ENCODE measurements at regions not wholly inside any gene's neighbourhood (a gene's known extent, or its start where the extent isn't known, plus 50 kb on each side); places are given as distances from the start of the nearest gene placed in this dataset.

GRCh38 chr2:67616749-67617148 is 219.6 kb downstream of the ETAA1 start:
- TF ChIP-seq BACH2 (CRISPR knock-in tag; IDR thresholded peaks at IDR 0.05; ENCODE audit: borderline replicate concordance) (no peak), SNAI2 (CRISPR knock-in tag; IDR thresholded peaks at IDR 0.05) (no peak), PATZ1 (CRISPR knock-in tag; IDR thresholded peaks at IDR 0.05; ENCODE audit: borderline replicate concordance) (no peak), ZFP30 (CRISPR knock-in tag; IDR thresholded peaks at IDR 0.05) (no peak), OSR1 (CRISPR knock-in tag; IDR thresholded peaks at IDR 0.05) (no peak), CREB5 (CRISPR knock-in tag; IDR thresholded peaks at IDR 0.05; ENCODE audit: low read depth) (no peak)
